C4-2B (cell line): ENCODE measurements at regions not wholly inside any gene's neighbourhood (a gene's known extent, or its start where the extent isn't known, plus 50 kb on each side); places are given as distances from the start of the nearest gene placed in this dataset.

ENCODE experiments used
- H3K27ac ChIP-seq: fragments of 450-650 bp; 2 replicates; pipeline ENCODE4 v1.5.1; 2017
- ZFX ChIP-seq: fragments of 450-650 bp; IDR thresholded peaks from 2 replicates; pipeline ENCODE4 v1.6.1; 2017
- TF ChIP-seq, protein P1 (sequence below): fragments of 450-650 bp; conservative IDR thresholded peaks from 2 replicates; pipeline ENCODE4 v1.5.1; 2017; ENCODE audit warnings: mild to moderate bottlenecking

DNA sequence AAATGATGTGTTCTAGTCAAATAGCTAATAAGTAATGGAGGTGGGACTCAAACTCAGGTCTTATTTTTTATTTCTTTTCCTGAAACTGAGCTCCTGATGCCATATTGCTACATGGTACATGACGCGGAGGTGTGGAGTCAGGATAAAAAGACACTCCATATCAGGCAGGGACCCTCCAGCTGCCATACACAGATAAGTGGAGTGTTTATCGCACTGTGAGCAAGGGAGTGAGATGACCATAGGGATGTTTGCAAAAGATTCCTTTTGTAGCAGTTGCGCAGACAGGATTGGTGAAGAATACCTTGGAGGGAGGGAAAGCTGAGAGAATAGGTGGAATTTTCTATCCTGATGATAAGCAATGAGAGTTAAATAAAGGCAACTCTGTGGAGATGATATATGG lies 657.2 kb downstream of the RNF144A start:
- TF ChIP-seq ZFX = no peak
- TF ChIP-seq, protein P1, sequence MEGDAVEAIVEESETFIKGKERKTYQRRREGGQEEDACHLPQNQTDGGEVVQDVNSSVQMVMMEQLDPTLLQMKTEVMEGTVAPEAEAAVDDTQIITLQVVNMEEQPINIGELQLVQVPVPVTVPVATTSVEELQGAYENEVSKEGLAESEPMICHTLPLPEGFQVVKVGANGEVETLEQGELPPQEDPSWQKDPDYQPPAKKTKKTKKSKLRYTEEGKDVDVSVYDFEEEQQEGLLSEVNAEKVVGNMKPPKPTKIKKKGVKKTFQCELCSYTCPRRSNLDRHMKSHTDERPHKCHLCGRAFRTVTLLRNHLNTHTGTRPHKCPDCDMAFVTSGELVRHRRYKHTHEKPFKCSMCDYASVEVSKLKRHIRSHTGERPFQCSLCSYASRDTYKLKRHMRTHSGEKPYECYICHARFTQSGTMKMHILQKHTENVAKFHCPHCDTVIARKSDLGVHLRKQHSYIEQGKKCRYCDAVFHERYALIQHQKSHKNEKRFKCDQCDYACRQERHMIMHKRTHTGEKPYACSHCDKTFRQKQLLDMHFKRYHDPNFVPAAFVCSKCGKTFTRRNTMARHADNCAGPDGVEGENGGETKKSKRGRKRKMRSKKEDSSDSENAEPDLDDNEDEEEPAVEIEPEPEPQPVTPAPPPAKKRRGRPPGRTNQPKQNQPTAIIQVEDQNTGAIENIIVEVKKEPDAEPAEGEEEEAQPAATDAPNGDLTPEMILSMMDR = no peak

GRCh38 chr2:7577769-7578168 lies 660.6 kb downstream of the RNF144A start:
- TF ChIP-seq, protein P1 = no peak
- no peak for TF ChIP-seq ZFX

More for the DNA sequence above, 657.2 kb downstream of the RNF144A start:
- H3K27ac ChIP-seq = no peak overlapping the region

DNA sequence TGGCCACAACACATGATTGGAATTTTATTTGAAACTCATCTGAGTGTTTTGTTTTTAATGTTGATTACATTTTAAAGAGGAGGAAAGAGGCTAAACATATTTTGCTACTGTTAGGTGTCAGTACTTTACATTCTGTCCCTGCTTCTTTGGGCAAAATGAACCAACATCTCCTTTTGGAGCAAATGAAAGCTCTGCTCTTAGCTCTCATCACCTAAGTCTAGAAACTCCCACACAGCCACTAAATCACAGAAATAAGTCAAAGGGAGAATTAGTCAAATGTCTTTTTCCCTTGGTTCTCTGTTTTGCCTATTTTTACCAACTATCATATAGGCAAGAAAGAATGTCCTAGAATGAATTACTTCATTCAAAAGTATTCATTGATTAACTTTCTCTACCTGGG lies 666.8 kb downstream of the RNF144A start:
- TF ChIP-seq, protein P1 = no peak
- TF ChIP-seq ZFX = no peak
- H3K27ac ChIP-seq = no peak overlapping the region

More at GRCh38 chr2:7577769-7578168, 660.6 kb downstream of the RNF144A start:
- H3K27ac ChIP-seq = no peak overlapping the region

- no peak for TF ChIP-seq ZFX
- TF ChIP-seq, protein P1 = no peak
- H3K27ac ChIP-seq = no peak overlapping the region
Measured at GRCh38 chr2:7586898-7587297, 669.7 kb downstream of the RNF144A start.

DNA sequence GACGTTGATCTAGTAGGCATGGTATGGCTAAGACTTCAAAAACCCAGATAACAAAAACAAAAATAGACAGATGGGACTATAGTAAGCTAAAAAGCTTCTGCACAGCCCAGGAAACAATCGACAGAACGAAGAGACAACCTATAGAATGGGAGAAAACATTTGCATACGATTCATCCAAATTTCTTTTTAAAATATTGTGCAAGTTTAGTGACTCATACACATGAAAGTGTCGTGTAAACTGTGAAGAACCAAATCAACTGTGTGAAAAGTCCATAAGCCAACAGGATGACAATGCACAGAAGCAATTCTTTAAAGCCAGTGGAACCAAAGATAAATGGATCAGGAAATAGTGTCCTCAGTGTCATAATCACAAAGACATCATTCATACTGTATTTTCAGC lies 671.1 kb downstream of the RNF144A start:
- TF ChIP-seq, protein P1 = no peak
- TF ChIP-seq ZFX = no peak
- H3K27ac ChIP-seq = no peak overlapping the region

DNA sequence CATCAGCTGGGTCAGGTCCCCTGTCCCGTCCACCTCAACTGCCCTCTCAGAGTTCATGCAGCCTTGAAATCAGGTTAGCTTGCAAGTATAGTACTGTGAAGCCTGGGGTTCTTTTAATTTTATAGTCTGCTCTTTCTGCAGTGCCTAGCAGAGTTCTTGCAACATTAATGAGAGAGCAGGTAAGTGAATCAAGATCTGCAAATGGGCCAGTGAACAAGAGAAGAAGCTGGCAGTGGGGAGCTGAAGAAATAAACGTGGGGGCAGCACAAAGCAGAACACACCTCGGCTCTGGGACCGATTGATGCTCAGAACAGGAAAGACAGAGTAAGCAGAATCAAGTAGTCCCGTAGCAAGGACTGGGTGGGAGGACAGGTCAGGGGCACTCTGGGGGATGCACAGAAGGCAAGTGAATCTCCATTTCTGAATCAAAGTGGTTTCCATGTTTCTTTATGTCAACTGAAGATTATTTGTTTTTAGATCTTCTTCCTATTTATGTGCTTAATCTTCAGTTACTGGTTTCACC lies 675.5 kb downstream of the RNF144A start:
- H3K27ac ChIP-seq = no peak overlapping the region
- TF ChIP-seq ZFX = no peak
- TF ChIP-seq, protein P1 = no peak

GRCh38 chr2:7593360-7593759 lies 676.1 kb downstream of the RNF144A start:
- TF ChIP-seq, protein P1 = no peak
- no peak for TF ChIP-seq ZFX
- no peak overlapping the region for H3K27ac ChIP-seq
